ENCODE measurements at regions not wholly inside any gene's neighbourhood (a gene's known extent, or its start where the extent isn't known, plus 50 kb on each side); places are given as distances from the start of the nearest gene placed in this dataset.

DNA sequence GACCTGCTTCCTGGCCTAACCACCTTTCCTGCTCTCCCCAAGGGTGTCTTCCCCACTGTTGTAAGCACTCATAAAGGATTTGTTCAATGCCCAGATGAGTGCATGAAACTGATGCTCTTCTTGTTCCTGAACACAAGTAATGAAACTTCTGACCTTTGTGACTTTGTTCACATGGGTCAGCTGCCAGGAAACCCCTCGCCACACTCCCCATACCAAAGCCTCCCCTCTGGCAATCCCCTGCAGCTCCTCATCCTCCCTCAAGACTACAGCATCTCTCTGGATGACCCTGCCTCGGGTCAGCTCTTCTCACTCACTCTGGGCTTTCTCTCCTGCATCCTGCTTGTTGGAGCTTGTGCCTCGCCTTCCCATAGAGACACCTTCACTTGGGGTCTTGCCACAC lies 72.2 kb upstream of the SPTLC1 start:
- no peak overlapping the region for H3K4me3 ChIP-seq (ENCODE audit: low read length)
- no peaks in the 10 kb centered on the region for H3K79me2 ChIP-seq (ENCODE audit: control insufficient read depth, low read length)
- no peaks in the 10 kb centered on the region for H3K4me1 ChIP-seq (ENCODE audit: control insufficient read depth, low read length)
- H3K4me2 ChIP-seq (ENCODE audit: low read length), result no peak overlapping the region
- no peak for TF ChIP-seq EZH2phosphoT487 (IDR thresholded peaks at IDR 0.05; ENCODE audit: borderline replicate concordance, low read length)
- TF ChIP-seq, protein P1, sequence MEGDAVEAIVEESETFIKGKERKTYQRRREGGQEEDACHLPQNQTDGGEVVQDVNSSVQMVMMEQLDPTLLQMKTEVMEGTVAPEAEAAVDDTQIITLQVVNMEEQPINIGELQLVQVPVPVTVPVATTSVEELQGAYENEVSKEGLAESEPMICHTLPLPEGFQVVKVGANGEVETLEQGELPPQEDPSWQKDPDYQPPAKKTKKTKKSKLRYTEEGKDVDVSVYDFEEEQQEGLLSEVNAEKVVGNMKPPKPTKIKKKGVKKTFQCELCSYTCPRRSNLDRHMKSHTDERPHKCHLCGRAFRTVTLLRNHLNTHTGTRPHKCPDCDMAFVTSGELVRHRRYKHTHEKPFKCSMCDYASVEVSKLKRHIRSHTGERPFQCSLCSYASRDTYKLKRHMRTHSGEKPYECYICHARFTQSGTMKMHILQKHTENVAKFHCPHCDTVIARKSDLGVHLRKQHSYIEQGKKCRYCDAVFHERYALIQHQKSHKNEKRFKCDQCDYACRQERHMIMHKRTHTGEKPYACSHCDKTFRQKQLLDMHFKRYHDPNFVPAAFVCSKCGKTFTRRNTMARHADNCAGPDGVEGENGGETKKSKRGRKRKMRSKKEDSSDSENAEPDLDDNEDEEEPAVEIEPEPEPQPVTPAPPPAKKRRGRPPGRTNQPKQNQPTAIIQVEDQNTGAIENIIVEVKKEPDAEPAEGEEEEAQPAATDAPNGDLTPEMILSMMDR (IDR thresholded peaks at IDR 0.05; ENCODE audit: low read depth, low read length, poor library complexity, severe bottlenecking), result no peak
- no peaks in the 10 kb centered on the region for H3F3A ChIP-seq (ENCODE audit: control insufficient read depth, insufficient read depth)
- H3K36me3 ChIP-seq (ENCODE audit: control insufficient read depth, low read length), result no peaks in the 10 kb centered on the region
- H3K27me3 ChIP-seq (ENCODE audit: control insufficient read depth, low read length), result no peaks in the 10 kb centered on the region
- H3K9me3 ChIP-seq (ENCODE audit: control insufficient read depth, insufficient read depth, low read length), result no peaks in the 10 kb centered on the region
- no peaks in the 10 kb centered on the region for H4K20me1 ChIP-seq (ENCODE audit: control insufficient read depth, insufficient read depth, low read depth, low read length)
- H3K27ac ChIP-seq (ENCODE audit: low read depth, low read length), result no peak overlapping the region
- H3K9me2 ChIP-seq (replicated peaks; ENCODE audit: control insufficient read depth, low read length), result no peaks in the 10 kb centered on the region

DNA sequence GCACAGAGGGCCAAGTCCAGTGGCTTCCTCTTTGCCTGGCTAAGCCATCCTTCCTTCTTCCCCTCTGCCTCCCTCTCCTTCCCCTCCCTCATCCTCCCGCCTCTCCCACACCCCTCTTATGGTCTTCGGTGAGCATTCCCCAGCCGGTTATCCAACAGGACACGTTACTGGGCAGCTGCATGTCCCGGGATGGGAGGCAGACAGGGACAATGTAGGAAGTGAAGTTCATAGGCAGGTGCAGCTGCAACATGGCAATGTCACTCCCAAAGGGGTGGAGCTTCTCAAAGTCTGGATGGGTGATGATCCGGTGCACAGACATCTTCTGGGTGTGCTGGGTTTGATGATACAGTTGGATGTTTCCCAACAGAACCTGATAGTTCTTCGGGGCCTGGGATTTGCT lies 71.4 kb upstream of the SPTLC1 start:
- Histone ChIP-seq H3F3A (ENCODE audit: control insufficient read depth, insufficient read depth) (no peaks in the 10 kb centered on the region), H3K27ac (ENCODE audit: low read depth, low read length) (no peak overlapping the region), H3K4me3 (ENCODE audit: low read length) (no peak overlapping the region), H4K20me1 (ENCODE audit: control insufficient read depth, insufficient read depth, low read depth, low read length) (no peaks in the 10 kb centered on the region), H3K4me1 (ENCODE audit: control insufficient read depth, low read length) (no peaks in the 10 kb centered on the region), H3K4me2 (ENCODE audit: low read length) (no peak overlapping the region), H3K79me2 (ENCODE audit: control insufficient read depth, low read length) (no peaks in the 10 kb centered on the region), H3K27me3 (ENCODE audit: control insufficient read depth, low read length) (0 out of 2 replicates have a peak, but pooled peaks cover under 1% of the 10 kb centered on the region), H3K9me2 (replicated peaks; ENCODE audit: control insufficient read depth, low read length) (no peaks in the 10 kb centered on the region), H3K9me3 (ENCODE audit: control insufficient read depth, insufficient read depth, low read length) (no peaks in the 10 kb centered on the region), H3K36me3 (ENCODE audit: control insufficient read depth, low read length) (no peaks in the 10 kb centered on the region)
- no peak for TF ChIP-seq EZH2phosphoT487 (IDR thresholded peaks at IDR 0.05; ENCODE audit: borderline replicate concordance, low read length)
- TF ChIP-seq, protein P1 (IDR thresholded peaks at IDR 0.05; ENCODE audit: low read depth, low read length, poor library complexity, severe bottlenecking), result no peak

DNA sequence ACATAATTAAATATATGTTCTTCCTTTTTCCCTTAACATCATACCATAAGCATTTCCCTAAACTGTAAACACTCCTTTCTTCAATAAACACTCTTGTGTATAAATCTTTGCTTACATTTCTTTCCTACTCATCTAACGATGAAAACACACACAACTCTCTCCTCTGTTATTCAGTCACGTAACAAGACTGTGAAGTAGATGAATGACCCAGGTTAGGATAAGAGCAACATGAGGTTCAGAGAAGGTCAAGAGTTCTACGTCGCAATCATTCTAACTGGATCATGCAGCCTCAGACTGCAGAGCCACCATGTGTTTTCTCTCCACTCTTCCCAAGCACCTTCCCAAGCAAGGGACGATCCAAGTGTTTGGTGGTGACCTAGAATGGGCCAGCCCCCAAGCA lies 70.5 kb upstream of the SPTLC1 start:
- H3K4me1 ChIP-seq (ENCODE audit: control insufficient read depth, low read length), result peaks cover 5% of the 10 kb centered on the region
- no peaks in the 10 kb centered on the region for H4K20me1 ChIP-seq (ENCODE audit: control insufficient read depth, insufficient read depth, low read depth, low read length)
- no peak overlapping the region for H3K4me2 ChIP-seq (ENCODE audit: low read length)
- no peak overlapping the region for H3K27ac ChIP-seq (ENCODE audit: low read depth, low read length)
- H3K9me3 ChIP-seq (ENCODE audit: control insufficient read depth, insufficient read depth, low read length), result no peaks in the 10 kb centered on the region
- H3K36me3 ChIP-seq (ENCODE audit: control insufficient read depth, low read length), result no peaks in the 10 kb centered on the region
- no peaks in the 10 kb centered on the region for H3F3A ChIP-seq (ENCODE audit: control insufficient read depth, insufficient read depth)
- H3K79me2 ChIP-seq (ENCODE audit: control insufficient read depth, low read length), result no peaks in the 10 kb centered on the region
- H3K27me3 ChIP-seq (ENCODE audit: control insufficient read depth, low read length), result 0 out of 2 replicates have a peak, but pooled peaks cover 3% of the 10 kb centered on the region
- no peak for TF ChIP-seq EZH2phosphoT487 (IDR thresholded peaks at IDR 0.05; ENCODE audit: borderline replicate concordance, low read length)
- TF ChIP-seq, protein P1 (IDR thresholded peaks at IDR 0.05; ENCODE audit: low read depth, low read length, poor library complexity, severe bottlenecking), result no peak
- no peak overlapping the region for H3K4me3 ChIP-seq (ENCODE audit: low read length)
- no peaks in the 10 kb centered on the region for H3K9me2 ChIP-seq (replicated peaks; ENCODE audit: control insufficient read depth, low read length)

Data from DOHH2 (cell line).